HEK293 (cell line): ENCODE measurements at regions not wholly inside any gene's neighbourhood (a gene's known extent, or its start where the extent isn't known, plus 50 kb on each side); places are given as distances from the start of the nearest gene placed in this dataset.

Experiments
- ZFP3 ChIP-seq: fragments of 450-650 bp; formaldehyde crosslinking; IDR thresholded peaks from 2 replicates; pipeline ENCODE4 v1.5.1; 2016; ENCODE audit warnings: low read depth, missing biosample characterization, missing genetic modification characterization
- TF ChIP-seq, protein P1 (sequence below): fragments of 450-650 bp; formaldehyde crosslinking; IDR thresholded peaks from 2 replicates; pipeline ENCODE4 v1.5.1; 2016; ENCODE audit warnings: missing biosample characterization, missing genetic modification characterization
- TF ChIP-seq, protein P2 (sequence below): fragments of 450-650 bp; formaldehyde crosslinking; IDR thresholded peaks from 2 replicates; pipeline ENCODE4 v1.5.1; 2016; ENCODE audit warnings: missing biosample characterization, missing genetic modification characterization

DNA sequence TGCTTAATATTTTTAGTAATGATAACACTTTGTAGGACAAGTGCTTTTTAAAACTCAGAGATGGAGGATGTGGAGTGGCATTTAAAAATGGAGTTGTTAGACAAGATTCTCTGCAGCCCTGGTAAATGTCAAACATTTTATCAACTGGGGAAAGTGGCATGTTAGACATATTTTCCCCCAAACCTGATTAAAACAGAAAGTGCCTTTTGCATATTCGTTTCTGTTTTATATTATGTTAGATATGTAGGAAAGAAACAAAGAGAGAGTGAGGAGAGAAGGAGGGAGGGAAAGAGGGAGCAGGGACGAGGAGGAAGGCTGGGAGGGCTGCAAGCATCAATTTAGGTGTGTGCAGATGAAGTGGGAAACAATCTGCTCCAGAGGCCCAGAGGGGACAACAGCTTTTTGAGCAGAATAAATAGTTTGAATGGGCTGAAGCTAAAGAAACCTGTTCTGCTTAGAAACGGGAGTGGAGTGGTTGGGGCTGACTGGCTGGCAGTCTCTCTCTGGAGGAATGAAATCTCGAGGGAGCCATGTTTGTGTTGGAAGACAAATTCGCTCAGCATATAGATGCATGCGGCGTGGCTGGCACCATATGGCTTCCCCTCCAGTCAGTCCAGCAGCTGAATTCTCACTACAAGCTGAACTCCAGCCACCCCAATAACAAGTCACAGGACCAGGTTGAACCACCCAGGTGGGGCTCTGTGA lies 502.2 kb downstream of the AJAP1 start:
- TF ChIP-seq ZFP3 (tag by site-specific recombination): no peak
- TF ChIP-seq, protein P1, sequence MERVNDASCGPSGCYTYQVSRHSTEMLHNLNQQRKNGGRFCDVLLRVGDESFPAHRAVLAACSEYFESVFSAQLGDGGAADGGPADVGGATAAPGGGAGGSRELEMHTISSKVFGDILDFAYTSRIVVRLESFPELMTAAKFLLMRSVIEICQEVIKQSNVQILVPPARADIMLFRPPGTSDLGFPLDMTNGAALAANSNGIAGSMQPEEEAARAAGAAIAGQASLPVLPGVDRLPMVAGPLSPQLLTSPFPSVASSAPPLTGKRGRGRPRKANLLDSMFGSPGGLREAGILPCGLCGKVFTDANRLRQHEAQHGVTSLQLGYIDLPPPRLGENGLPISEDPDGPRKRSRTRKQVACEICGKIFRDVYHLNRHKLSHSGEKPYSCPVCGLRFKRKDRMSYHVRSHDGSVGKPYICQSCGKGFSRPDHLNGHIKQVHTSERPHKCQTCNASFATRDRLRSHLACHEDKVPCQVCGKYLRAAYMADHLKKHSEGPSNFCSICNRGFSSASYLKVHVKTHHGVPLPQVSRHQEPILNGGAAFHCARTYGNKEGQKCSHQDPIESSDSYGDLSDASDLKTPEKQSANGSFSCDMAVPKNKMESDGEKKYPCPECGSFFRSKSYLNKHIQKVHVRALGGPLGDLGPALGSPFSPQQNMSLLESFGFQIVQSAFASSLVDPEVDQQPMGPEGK: no peak
- TF ChIP-seq, protein P2, sequence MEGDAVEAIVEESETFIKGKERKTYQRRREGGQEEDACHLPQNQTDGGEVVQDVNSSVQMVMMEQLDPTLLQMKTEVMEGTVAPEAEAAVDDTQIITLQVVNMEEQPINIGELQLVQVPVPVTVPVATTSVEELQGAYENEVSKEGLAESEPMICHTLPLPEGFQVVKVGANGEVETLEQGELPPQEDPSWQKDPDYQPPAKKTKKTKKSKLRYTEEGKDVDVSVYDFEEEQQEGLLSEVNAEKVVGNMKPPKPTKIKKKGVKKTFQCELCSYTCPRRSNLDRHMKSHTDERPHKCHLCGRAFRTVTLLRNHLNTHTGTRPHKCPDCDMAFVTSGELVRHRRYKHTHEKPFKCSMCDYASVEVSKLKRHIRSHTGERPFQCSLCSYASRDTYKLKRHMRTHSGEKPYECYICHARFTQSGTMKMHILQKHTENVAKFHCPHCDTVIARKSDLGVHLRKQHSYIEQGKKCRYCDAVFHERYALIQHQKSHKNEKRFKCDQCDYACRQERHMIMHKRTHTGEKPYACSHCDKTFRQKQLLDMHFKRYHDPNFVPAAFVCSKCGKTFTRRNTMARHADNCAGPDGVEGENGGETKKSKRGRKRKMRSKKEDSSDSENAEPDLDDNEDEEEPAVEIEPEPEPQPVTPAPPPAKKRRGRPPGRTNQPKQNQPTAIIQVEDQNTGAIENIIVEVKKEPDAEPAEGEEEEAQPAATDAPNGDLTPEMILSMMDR (tag by site-specific recombination): no peak
